Spleen (tissue), 7 donors: ENCODE measurements at regions not wholly inside any gene's neighbourhood (a gene's known extent, or its start where the extent isn't known, plus 50 kb on each side); places are given as distances from the start of the nearest gene placed in this dataset.

Source experiments
- CTCF ChIP-seq, 11 experiments: fragments of 200-600 bp in 7 of 11; fragments of 450-650 bp in 4 of 11; sonication (generic) in 4 of 11; IDR thresholded peaks in 8 of 11; conservative IDR thresholded peaks in 3 of 11; 1 replicate in 7 of 11; 2 replicates in 4 of 11; pipeline versions ENCODE4 v1.4.0 to v1.8.0; 2016 to 2021; ENCODE audit warnings: antibody characterized with exemption in 11 of 11, inconsistent platforms in 4 of 11, mild to moderate bottlenecking in 1 of 11
- POLR2A ChIP-seq, 3 donors: fragments of 450-650 bp; IDR thresholded peaks; one replicate each; pipeline ENCODE4 v1.5.1; 2017; ENCODE audit warnings: antibody characterized with exemption in 3 of 3, mild to moderate bottlenecking in 1 of 3
- donor health status: DM: no; HTN: no; CAD: no; lungs with moderate emphysema.
- donor health status: DM: no; HTN: no; CAD: no.
- donor health status: DM: no; HTN: no; CAD: no.

- TF ChIP-seq CTCF (IDR thresholded peaks at IDR 0.05 in 8 of 11, conservative IDR thresholded peaks at IDR 0.05 in 3 of 11) (no peak), POLR2A (IDR thresholded peaks at IDR 0.05) (no peak)
Observed at GRCh38 chr11:92738276-92738675, 231.2 kb upstream of the MTNR1B start.
